Astrocyte (in vitro differentiated cells and primary cell): ENCODE measurements at regions not wholly inside any gene's neighbourhood (a gene's known extent, or its start where the extent isn't known, plus 50 kb on each side); places are given as distances from the start of the nearest gene placed in this dataset.

Experiments used
- CTCF ChIP-seq: IDR thresholded peaks from 2 replicates; pipeline ENCODE4 v1.5.1; 2011; ENCODE audit warnings: low read depth, mild to moderate bottlenecking, inconsistent platforms, low read length, moderate library complexity; ENCODE audit not compliant: insufficient read depth
- EZH2 ChIP-seq: IDR thresholded peaks from 2 replicates; pipeline ENCODE4 v1.6.1; 2012; ENCODE audit warnings: mild to moderate bottlenecking, low read length, inconsistent platforms; ENCODE audit not compliant: insufficient read depth

GRCh38 chr10:30190577-30191552 is 131.5 kb upstream of the JCAD start:
- TF ChIP-seq CTCF (no peak), EZH2 (no peak)
